Heart left ventricle (tissue), 16 donors: ENCODE measurements at regions not wholly inside any gene's neighbourhood (a gene's known extent, or its start where the extent isn't known, plus 50 kb on each side); places are given as distances from the start of the nearest gene placed in this dataset.

Experiments used
- ATAC-seq, 4 donors: fragments of 200-7000 bp; cut with Tn5 transposase; one replicate each; pipeline ENCODE4 v1.9.1; 2020 to 2022; ENCODE audit warnings: moderate library complexity in 4 of 4, mild to moderate bottlenecking in 3 of 4, moderate number of reproducible peaks in 1 of 4
- DNase-seq, 5 donors: peaks; one replicate each; pipeline ENCODE4 v3.0.0-alpha.2; 2020
- H3K27ac ChIP-seq, 12 donors: fragments of 200-600 bp; sonication (generic) in 4 of 12; one replicate each; pipeline versions ENCODE4 v1.5.0 to v1.8.0; 2016 to 2022; ENCODE audit warnings: mild to moderate bottlenecking in 2 of 12
- H3K27me3 ChIP-seq, 9 donors: fragments of 200-600 bp; sonication (generic) in 2 of 9; one replicate each; pipeline versions ENCODE4 v1.5.1 to v1.8.0; 2016 to 2022; ENCODE audit warnings: mild to moderate bottlenecking in 3 of 9
- H3K36me3 ChIP-seq, 9 donors: fragments of 200-600 bp; sonication (generic) in 2 of 9; one replicate each; pipeline versions ENCODE4 v1.5.0 to v1.8.0; 2018 to 2022; ENCODE audit warnings: mild to moderate bottlenecking in 2 of 9
- H3K4me1 ChIP-seq, 12 donors: fragments of 200-600 bp; sonication (generic) in 4 of 12; one replicate each; pipeline versions ENCODE4 v1.5.0 to v1.8.0; 2016 to 2022; ENCODE audit warnings: mild to moderate bottlenecking in 3 of 12
- H3K4me3 ChIP-seq, 12 donors: fragments of 200-600 bp; sonication (generic) in 4 of 12; one replicate each; pipeline versions ENCODE4 v1.5.0 to v1.8.0; 2017 to 2022; ENCODE audit warnings: mild to moderate bottlenecking in 9 of 12, moderate library complexity in 4 of 12
- H3K9me3 ChIP-seq, 12 donors: fragments of 200-600 bp; sonication (generic) in 4 of 12; one replicate each; pipeline versions ENCODE4 v1.5.0 to v1.8.0; 2016 to 2022; ENCODE audit warnings: mild to moderate bottlenecking in 1 of 12
- CTCF ChIP-seq, 12 donors: fragments of 200-600 bp; sonication (generic) in 4 of 12; IDR thresholded peaks; one replicate each; pipeline versions ENCODE4 v1.5.0 to v1.8.0; 2018 to 2022; ENCODE audit warnings: antibody characterized with exemption in 12 of 12, mild to moderate bottlenecking in 5 of 12
- POLR2A ChIP-seq, 2 donors: fragments of 450-650 bp; IDR thresholded peaks; one replicate each; pipeline ENCODE4 v1.6.1; 2017; ENCODE audit warnings: antibody characterized with exemption in 2 of 2, mild to moderate bottlenecking in 2 of 2, moderate library complexity in 2 of 2
- WGBS, 4 donors: extraction: QIAGEN DNeasy Blood & Tissue Kit in 2 of 4; methylation state at CpG; one replicate each; pipeline versions ENCODE4 v1.1.5 to v1.1.7; 2013 to 2018; 5-methylcytosine and 5-hydroxymethylcytosine counted together
- intact Hi-C, 10 donors: fragments of 100-400 bp; cut with DNase I; formaldehyde crosslinking; loops; one replicate each; pipeline versions ENCODE4 v1.11.1 to v1.14.2; 2022
- donor health status: ischemic (EF 13 %, LVEDD 7.1; RV severe dilation, severe dysfunction).
- donor health status: healthy with polysubstance abuse.
- donor health status: DM: no; HTN: yes; CAD: no.
- donor health status: DM: no; HTN: no; CAD: no.
- donor health status: ischemic (EF 25% LVEDD 6.9; RV normal size, moderate dysfunction).
- donor health status: ischemic (EF 25% LVEDD 5.7; RV mildly dilated, moderate dysfunction).
- donor health status: healthy.
- donor health status: DM: yes; HTN: yes; CAD: no.
- donor health status: ischemic (EF 35%, LVEDD 5.7; RV mildly dilated, moderate dysfunction).
- donor health status: nonischemic (EF 11% LVEDD 7.7; RV severe dilation, severe dysfunction).
- donor health status: DM: yes; HTN: yes; CAD: no.
- donor health status: PGD.
- donor health status: ischemic (EF 29% LVEDD 5.4; RV normal size, mild dysfunction).
- donor health status: nonischemic (EF 23%, LVEDD 6.1; RV moderate dilation, normal function).

- intact Hi-C loops: no loop called here
- TF ChIP-seq POLR2A (IDR thresholded peaks at IDR 0.05): no peak
- no peak for TF ChIP-seq CTCF (IDR thresholded peaks at IDR 0.05)
- WGBS, 4 donors: 89 to 94% (median 93%) methylated on average over 17 of the region's 17 CpGs
These were observed 90.8 kb downstream of the RHOB start for GRCh38 chr2:20537423-20538307.

GRCh38 chr2:20538308-20539132 lies 91.6 kb downstream of the RHOB start:
- Histone ChIP-seq H3K4me3 (no peak overlapping the region), H3K27ac (peak overlapping the region in 1 of 12 donors; percentile 25)
- ATAC-seq: peak in 3 of 4 donors; percentile 65 to 70 (median 66)

More at GRCh38 chr2:20537423-20538307, 90.8 kb downstream of the RHOB start:
- peak overlapping the region in 1 of 12 donors; percentile 25 for H3K27ac ChIP-seq
- peaks cover 0 to 40% (median 10%) of the 10 kb centered on the region in 12 donors for H3K4me1 ChIP-seq
- no peak for ATAC-seq
- H3K9me3 ChIP-seq: no peaks in the 10 kb centered on the region
- no peaks in the 10 kb centered on the region for H3K27me3 ChIP-seq
- DNase-seq: no peak
- H3K4me3 ChIP-seq: no peak overlapping the region
- H3K36me3 ChIP-seq: no peaks in the 10 kb centered on the region

GRCh38 chr2:20539133-20539719 lies 92.4 kb downstream of the RHOB start:
- Histone ChIP-seq H3K36me3 (no peaks in the 10 kb centered on the region), H3K27me3 (no peaks in the 10 kb centered on the region), H3K4me3 (no peak overlapping the region), H3K4me1 (peaks cover 0 to 40% (median 13%) of the 10 kb centered on the region in 12 donors), H3K9me3 (no peaks in the 10 kb centered on the region), H3K27ac (no peak overlapping the region)
- no peak for ATAC-seq
- intact Hi-C loops: no loop called here
- WGBS, 4 donors: 77 to 85% (median 83%) methylated on average over 6 of the region's 6 CpGs
- TF ChIP-seq POLR2A (IDR thresholded peaks at IDR 0.05) (no peak), CTCF (IDR thresholded peaks at IDR 0.05) (no peak)
- no peak for DNase-seq

More at GRCh38 chr2:20538308-20539132, 91.6 kb downstream of the RHOB start:
- Histone ChIP-seq H3K36me3 (no peaks in the 10 kb centered on the region), H3K4me1 (peaks cover 0 to 40% (median 13%) of the 10 kb centered on the region in 12 donors), H3K9me3 (no peaks in the 10 kb centered on the region), H3K27me3 (no peaks in the 10 kb centered on the region)
- 72 to 78% (median 77%) methylated on average over 8 of the region's 8 CpGs for WGBS, 4 donors
- TF ChIP-seq POLR2A (IDR thresholded peaks at IDR 0.05) (no peak), CTCF (IDR thresholded peaks at IDR 0.05) (no peak)
- peak in 1 of 5 donors; percentile 46 for DNase-seq
- intact Hi-C loops: no loop called here
